Glutamatergic neuron (in vitro differentiated cells): ENCODE measurements at regions not wholly inside any gene's neighbourhood (a gene's known extent, or its start where the extent isn't known, plus 50 kb on each side); places are given as distances from the start of the nearest gene placed in this dataset.

ENCODE experiments used
- DNase-seq: peaks from one replicate; pipeline ENCODE4 v3.0.0; 2022
- H3K27ac Mint-ChIP-seq: one replicate; pipeline ENCODE4 v1.8.0; 2020; ENCODE audit warnings: mild to moderate bottlenecking, mixed read lengths, inconsistent platforms; ENCODE audit not compliant: unreplicated experiment
- H3K27me3 Mint-ChIP-seq: one replicate; pipeline ENCODE4 v1.8.0; 2020; ENCODE audit warnings: mild to moderate bottlenecking, moderate library complexity, mixed read lengths, inconsistent platforms; ENCODE audit not compliant: unreplicated experiment
- H3K36me3 Mint-ChIP-seq: one replicate; pipeline ENCODE4 v1.8.0; 2020; ENCODE audit warnings: mild to moderate bottlenecking, mixed read lengths, inconsistent platforms; ENCODE audit not compliant: unreplicated experiment
- H3K4me1 Mint-ChIP-seq: one replicate; pipeline ENCODE4 v1.8.0; 2020; ENCODE audit warnings: mild to moderate bottlenecking, low read depth, mixed read lengths, inconsistent platforms; ENCODE audit not compliant: unreplicated experiment
- H3K4me3 Mint-ChIP-seq: one replicate; pipeline ENCODE4 v1.8.0; 2020; ENCODE audit warnings: mild to moderate bottlenecking, mixed read lengths, inconsistent platforms; ENCODE audit not compliant: unreplicated experiment
- H3K9me3 Mint-ChIP-seq: one replicate; pipeline ENCODE4 v1.8.0; 2020; ENCODE audit warnings: mild to moderate bottlenecking, moderate library complexity, mixed read lengths, inconsistent platforms; ENCODE audit not compliant: unreplicated experiment
- TF ChIP-seq, protein P1 (sequence below): fragments of 200-600 bp; sonication (generic); IDR thresholded peaks from one replicate; pipeline ENCODE4 v1.5.0; 2021; ENCODE audit not compliant: partially characterized antibody, unreplicated experiment

DNA sequence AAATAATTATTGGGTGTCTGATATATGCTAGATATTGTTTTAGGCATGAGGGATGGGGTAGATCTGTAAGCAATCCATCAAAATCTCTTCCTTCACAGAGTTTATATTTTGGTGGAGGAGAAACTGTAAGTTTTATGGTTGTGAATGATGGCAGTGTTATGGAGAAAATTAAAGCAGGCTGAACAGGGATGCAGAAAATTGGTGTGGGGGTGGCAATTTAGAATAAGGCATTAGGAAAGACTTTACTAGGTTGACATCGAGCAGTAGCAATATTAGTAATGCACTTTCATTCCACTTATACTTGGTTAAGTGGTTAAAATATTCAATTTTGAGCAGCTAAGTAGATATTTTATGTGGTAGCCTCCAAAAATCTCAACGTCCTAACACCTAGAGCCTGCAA, 261.1 kb upstream of the SNX7 start:
- no peaks in the 10 kb centered on the region for H3K9me3 Mint-ChIP-seq
- H3K36me3 Mint-ChIP-seq, result no peaks in the 10 kb centered on the region
- H3K27ac Mint-ChIP-seq, result no peak overlapping the region
- H3K4me3 Mint-ChIP-seq, result no peak overlapping the region
- H3K4me1 Mint-ChIP-seq, result no peaks in the 10 kb centered on the region
- no peak for DNase-seq
- TF ChIP-seq, protein P1, sequence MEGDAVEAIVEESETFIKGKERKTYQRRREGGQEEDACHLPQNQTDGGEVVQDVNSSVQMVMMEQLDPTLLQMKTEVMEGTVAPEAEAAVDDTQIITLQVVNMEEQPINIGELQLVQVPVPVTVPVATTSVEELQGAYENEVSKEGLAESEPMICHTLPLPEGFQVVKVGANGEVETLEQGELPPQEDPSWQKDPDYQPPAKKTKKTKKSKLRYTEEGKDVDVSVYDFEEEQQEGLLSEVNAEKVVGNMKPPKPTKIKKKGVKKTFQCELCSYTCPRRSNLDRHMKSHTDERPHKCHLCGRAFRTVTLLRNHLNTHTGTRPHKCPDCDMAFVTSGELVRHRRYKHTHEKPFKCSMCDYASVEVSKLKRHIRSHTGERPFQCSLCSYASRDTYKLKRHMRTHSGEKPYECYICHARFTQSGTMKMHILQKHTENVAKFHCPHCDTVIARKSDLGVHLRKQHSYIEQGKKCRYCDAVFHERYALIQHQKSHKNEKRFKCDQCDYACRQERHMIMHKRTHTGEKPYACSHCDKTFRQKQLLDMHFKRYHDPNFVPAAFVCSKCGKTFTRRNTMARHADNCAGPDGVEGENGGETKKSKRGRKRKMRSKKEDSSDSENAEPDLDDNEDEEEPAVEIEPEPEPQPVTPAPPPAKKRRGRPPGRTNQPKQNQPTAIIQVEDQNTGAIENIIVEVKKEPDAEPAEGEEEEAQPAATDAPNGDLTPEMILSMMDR, result no peak
- H3K27me3 Mint-ChIP-seq, result no peaks in the 10 kb centered on the region

- H3K4me3 Mint-ChIP-seq, result no peak overlapping the region
- no peaks in the 10 kb centered on the region for H3K9me3 Mint-ChIP-seq
- no peaks in the 10 kb centered on the region for H3K27me3 Mint-ChIP-seq
Observed at GRCh38 chr1:98399218-98399617, 262.3 kb upstream of the SNX7 start.

GRCh38 chr1:98398649-98399048, 262.9 kb upstream of the SNX7 start:
- H3K4me3 Mint-ChIP-seq, result no peak overlapping the region
- TF ChIP-seq, protein P1, result no peak
- DNase-seq, result no peak
- no peaks in the 10 kb centered on the region for H3K4me1 Mint-ChIP-seq
- no peaks in the 10 kb centered on the region for H3K9me3 Mint-ChIP-seq
- H3K36me3 Mint-ChIP-seq, result no peaks in the 10 kb centered on the region
- H3K27me3 Mint-ChIP-seq, result no peaks in the 10 kb centered on the region
- H3K27ac Mint-ChIP-seq, result no peak overlapping the region

More at GRCh38 chr1:98399218-98399617, 262.3 kb upstream of the SNX7 start:
- Mint-ChIP-seq H3K36me3 (no peaks in the 10 kb centered on the region), H3K27ac (no peak overlapping the region), H3K4me1 (no peaks in the 10 kb centered on the region)
- TF ChIP-seq, protein P1, result no peak
- DNase-seq, result no peak

DNA sequence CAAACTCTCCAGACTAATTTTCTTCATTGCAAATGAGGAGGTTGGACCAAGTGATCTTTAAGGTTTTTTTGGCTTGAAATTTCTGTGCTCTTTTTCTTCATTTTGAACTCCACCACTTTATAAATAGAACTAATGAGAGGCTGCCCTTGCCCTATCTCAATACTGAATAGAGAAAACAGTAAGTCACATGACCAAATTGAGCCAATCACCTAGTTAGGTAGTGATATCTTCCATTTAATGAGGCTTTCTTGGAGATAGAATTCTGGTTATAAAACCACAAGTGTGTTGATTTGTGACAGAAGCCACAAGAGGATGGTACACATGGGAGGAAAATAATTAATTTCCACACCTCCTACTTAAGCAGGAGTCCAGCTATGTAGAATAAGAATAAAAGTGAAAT, 263.4 kb upstream of the SNX7 start:
- no peaks in the 10 kb centered on the region for H3K36me3 Mint-ChIP-seq
- H3K4me1 Mint-ChIP-seq, result no peaks in the 10 kb centered on the region
- no peaks in the 10 kb centered on the region for H3K27me3 Mint-ChIP-seq
- no peak overlapping the region for H3K27ac Mint-ChIP-seq
- H3K9me3 Mint-ChIP-seq, result no peaks in the 10 kb centered on the region
- TF ChIP-seq, protein P1, result no peak
- H3K4me3 Mint-ChIP-seq, result no peak overlapping the region
- no peak for DNase-seq

- Mint-ChIP-seq H3K27me3 (no peaks in the 10 kb centered on the region), H3K4me3 (no peak overlapping the region), H3K9me3 (no peaks in the 10 kb centered on the region), H3K4me1 (no peaks in the 10 kb centered on the region), H3K27ac (no peak overlapping the region), H3K36me3 (no peaks in the 10 kb centered on the region)
- TF ChIP-seq, protein P1, result no peak
- no peak for DNase-seq
Observed at GRCh38 chr1:98393719-98394118, 267.8 kb upstream of the SNX7 start.
